Neural progenitor cell (in vitro differentiated cells): ENCODE measurements at regions not wholly inside any gene's neighbourhood (a gene's known extent, or its start where the extent isn't known, plus 50 kb on each side); places are given as distances from the start of the nearest gene placed in this dataset.
"Not testable (repeated sequence)": the region's sequence is repeated elsewhere in the genome, so short reads cannot be mapped to it uniquely, and the experiment has no call there.

Source experiments
- CTCF ChIP-seq: fragments of 200-600 bp; sonication (generic); IDR thresholded peaks from 2 replicates; pipeline ENCODE4 v1.5.1; 2017; ENCODE audit warnings: antibody characterized with exemption, mild to moderate bottlenecking
- EZH2 ChIP-seq: fragments of 200-600 bp; sonication (generic); IDR thresholded peaks from 2 replicates; pipeline ENCODE4 v1.6.1; 2017; ENCODE audit warnings: antibody characterized with exemption, mild to moderate bottlenecking, moderate library complexity

DNA sequence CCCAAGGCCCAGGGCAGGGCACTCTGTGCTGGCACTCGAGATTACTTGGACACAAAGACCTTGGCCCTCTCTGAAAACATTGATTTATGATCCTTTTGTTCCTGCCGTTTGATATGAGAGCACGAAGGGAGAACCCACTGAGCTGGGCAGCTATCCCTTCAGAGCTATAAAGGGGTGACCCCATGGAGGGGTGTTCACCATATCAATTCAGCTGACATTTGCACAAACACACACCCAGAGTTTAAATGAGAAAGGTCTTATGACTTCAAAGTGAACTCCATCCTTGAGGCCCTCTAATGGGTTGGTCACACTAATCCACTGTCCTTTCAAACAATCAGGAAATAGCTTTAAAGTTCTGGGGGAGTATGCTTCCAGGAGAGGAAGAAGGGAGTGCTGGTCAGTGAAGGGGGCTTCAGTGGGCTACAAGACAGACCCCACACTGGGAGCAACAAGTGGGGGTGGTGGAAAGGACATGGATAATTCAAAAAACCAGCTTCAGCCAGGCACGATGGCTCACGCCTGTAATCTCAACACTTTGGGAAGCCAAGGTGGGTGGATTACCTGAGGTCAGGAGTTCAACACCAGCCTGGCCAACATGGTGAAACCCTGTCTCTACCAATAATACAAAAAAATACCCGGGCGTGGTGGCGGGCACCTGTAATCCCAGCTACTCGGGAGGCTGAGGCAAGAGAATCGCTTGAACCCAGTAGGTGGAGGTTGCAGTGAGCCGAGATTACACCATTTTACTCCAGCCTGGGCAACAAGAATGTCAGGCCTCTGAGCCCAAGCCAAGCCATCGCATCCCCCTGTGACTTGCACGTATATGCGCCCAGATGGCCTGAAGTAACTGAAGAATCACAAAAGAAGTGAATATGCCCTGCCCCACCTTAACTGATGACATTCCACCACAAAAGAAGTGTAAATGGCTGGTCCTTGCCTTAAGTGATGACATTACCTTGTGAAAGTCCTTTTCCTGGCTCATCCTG lies 97.1 kb upstream of the RAB4A start:
- not testable (repeated sequence) for TF ChIP-seq CTCF, EZH2
